LHCN-M2 (cell line): ENCODE measurements at regions not wholly inside any gene's neighbourhood (a gene's known extent, or its start where the extent isn't known, plus 50 kb on each side); places are given as distances from the start of the nearest gene placed in this dataset.

Experiments
- DNase-seq: peaks from one replicate; pipeline ENCODE4 v3.0.0-alpha.2; 2012; ENCODE audit warnings: low read depth

- DNase-seq, result peak; percentile 30
Observed at GRCh38 chr1:208781391-208782045, 537.3 kb upstream of the PLXNA2 start.

GRCh38 chr1:208782186-208782585 lies 538.0 kb upstream of the PLXNA2 start:
- no peak for DNase-seq

- DNase-seq, result no peak
Observed at GRCh38 chr1:208785629-208786028, 541.4 kb upstream of the PLXNA2 start.

- DNase-seq, result no peak
Observed at GRCh38 chr1:208787219-208787618, 543.0 kb upstream of the PLXNA2 start.

GRCh38 chr1:208788013-208788540 lies 543.9 kb upstream of the PLXNA2 start:
- no peak for DNase-seq

GRCh38 chr1:208791456-208791855 lies 547.3 kb upstream of the PLXNA2 start:
- DNase-seq, result no peak

- DNase-seq, result no peak
Observed at GRCh38 chr1:208793861-208794345, 549.7 kb upstream of the PLXNA2 start.

GRCh38 chr1:208799186-208799585 lies 555.0 kb upstream of the PLXNA2 start:
- no peak for DNase-seq

- no peak for DNase-seq
Observed at GRCh38 chr1:208803011-208803811, 559.0 kb upstream of the PLXNA2 start.

GRCh38 chr1:208807446-208808127 lies 563.4 kb upstream of the PLXNA2 start:
- DNase-seq, result peak; percentile 55

- no peak for DNase-seq
Observed at GRCh38 chr1:208808301-208808700, 564.1 kb upstream of the PLXNA2 start.

GRCh38 chr1:208809876-208810275 lies 565.7 kb upstream of the PLXNA2 start:
- DNase-seq, result no peak

- no peak for DNase-seq
Observed at GRCh38 chr1:208818770-208819445, 574.7 kb upstream of the PLXNA2 start.

- no peak for DNase-seq
Observed at GRCh38 chr1:208820580-208821212, 576.5 kb upstream of the PLXNA2 start.

GRCh38 chr1:208821939-208822338 lies 577.8 kb upstream of the PLXNA2 start:
- DNase-seq, result no peak

GRCh38 chr1:208825300-208825699 lies 581.1 kb upstream of the PLXNA2 start:
- DNase-seq, result no peak

GRCh38 chr1:208829595-208829994 lies 585.4 kb upstream of the PLXNA2 start:
- no peak for DNase-seq

- DNase-seq, result no peak
Observed at GRCh38 chr1:208834381-208835096, 590.4 kb upstream of the PLXNA2 start.

- DNase-seq, result no peak
Observed at GRCh38 chr1:208835097-208835463, 590.9 kb upstream of the PLXNA2 start.

- no peak for DNase-seq
Observed at GRCh38 chr1:208835781-208836180, 591.6 kb upstream of the PLXNA2 start.
